OCI-LY1 (cell line): ENCODE measurements at regions not wholly inside any gene's neighbourhood (a gene's known extent, or its start where the extent isn't known, plus 50 kb on each side); places are given as distances from the start of the nearest gene placed in this dataset.

Experiments
- H2AFZ ChIP-seq: fragments of 200-600 bp; sonication (generic), shearing (Covaris generic); 2 replicates; pipeline ENCODE4 v1.6.0; 2014; ENCODE audit warnings: antibody characterized with exemption, mild to moderate bottlenecking, low read length
- H3F3A ChIP-seq: fragments of 200-600 bp; sonication (generic), shearing (Covaris generic); 2 replicates; pipeline ENCODE4 v1.6.0; 2014; ENCODE audit warnings: mild to moderate bottlenecking, antibody characterized with exemption, low read length, moderate library complexity; ENCODE audit not compliant: insufficient read depth
- H3K27ac ChIP-seq: fragments of 200-600 bp; sonication (generic); 2 replicates; pipeline ENCODE4 v1.5.1; 2014; ENCODE audit warnings: low read length, mixed run types, mild to moderate bottlenecking, low read depth; ENCODE audit not compliant: poor library complexity, severe bottlenecking
- H3K27me3 ChIP-seq: fragments of 200-600 bp; sonication (generic); 2 replicates; pipeline ENCODE4 v1.6.0; 2014; ENCODE audit warnings: antibody characterized with exemption, mild to moderate bottlenecking, low read length, moderate library complexity; ENCODE audit not compliant: insufficient read depth
- H3K36me3 ChIP-seq: fragments of 200-600 bp; sonication (generic); 2 replicates; pipeline ENCODE4 v1.6.1; 2014; ENCODE audit warnings: mild to moderate bottlenecking, antibody characterized with exemption, low read length, moderate library complexity, mixed read lengths; ENCODE audit not compliant: insufficient read depth
- H3K4me1 ChIP-seq: fragments of 200-600 bp; sonication (generic); 2 replicates; pipeline ENCODE4 v1.5.1; 2014; ENCODE audit warnings: mild to moderate bottlenecking, low read length, moderate library complexity; ENCODE audit not compliant: insufficient read depth, severe bottlenecking
- H3K4me2 ChIP-seq: fragments of 200-600 bp; sonication (generic), shearing (Covaris generic); 2 replicates; pipeline ENCODE4 v1.6.1; 2014; ENCODE audit warnings: low read length
- H3K4me3 ChIP-seq: fragments of 200-600 bp; sonication (generic); 2 replicates; pipeline ENCODE4 v1.5.1; 2014; ENCODE audit warnings: low read length, low read depth, mild to moderate bottlenecking, mixed read lengths; ENCODE audit not compliant: poor library complexity, severe bottlenecking
- H3K79me2 ChIP-seq: fragments of 200-600 bp; shearing (Covaris generic); 2 replicates; pipeline ENCODE4 v1.6.1; 2016; ENCODE audit warnings: mixed run types, low read length, mixed read lengths; ENCODE audit not compliant: insufficient read depth
- H3K9ac ChIP-seq: fragments of 200-600 bp; sonication (generic), shearing (Covaris generic); 2 replicates; pipeline ENCODE4 v1.6.1; 2014; ENCODE audit warnings: mild to moderate bottlenecking, low read length, mixed read lengths
- H3K9me2 ChIP-seq: fragments of 200-600 bp; sonication (generic), shearing (Covaris generic); 2 replicates; pipeline ENCODE4 v1.6.1; 2014; ENCODE audit warnings: low read depth, mild to moderate bottlenecking, low read length, mixed read lengths
- H3K9me3 ChIP-seq: fragments of 200-600 bp; shearing (Covaris generic); 2 replicates; pipeline ENCODE4 v1.6.1; 2014; ENCODE audit warnings: low read length, mixed read lengths
- H4K20me1 ChIP-seq: fragments of 200-600 bp; sonication (generic), shearing (Covaris generic); 2 replicates; pipeline ENCODE4 v1.6.0; 2016; ENCODE audit warnings: mild to moderate bottlenecking, low read length; ENCODE audit not compliant: insufficient read depth
- EZH2 ChIP-seq: fragments of 200-600 bp; sonication (generic), shearing (Covaris generic); IDR thresholded peaks from 2 replicates; pipeline ENCODE4 v1.8.0; 2017; ENCODE audit warnings: borderline replicate concordance, mixed run types, mild to moderate bottlenecking, antibody characterized with exemption, low read length, moderate library complexity, mixed read lengths
- TF ChIP-seq, protein P1 (sequence below): fragments of 200-600 bp; sonication (generic), shearing (Covaris generic); IDR thresholded peaks from 2 replicates; pipeline ENCODE4 v1.5.1; 2017; ENCODE audit warnings: mild to moderate bottlenecking, antibody characterized with exemption, low read length, moderate library complexity, mixed read lengths

DNA sequence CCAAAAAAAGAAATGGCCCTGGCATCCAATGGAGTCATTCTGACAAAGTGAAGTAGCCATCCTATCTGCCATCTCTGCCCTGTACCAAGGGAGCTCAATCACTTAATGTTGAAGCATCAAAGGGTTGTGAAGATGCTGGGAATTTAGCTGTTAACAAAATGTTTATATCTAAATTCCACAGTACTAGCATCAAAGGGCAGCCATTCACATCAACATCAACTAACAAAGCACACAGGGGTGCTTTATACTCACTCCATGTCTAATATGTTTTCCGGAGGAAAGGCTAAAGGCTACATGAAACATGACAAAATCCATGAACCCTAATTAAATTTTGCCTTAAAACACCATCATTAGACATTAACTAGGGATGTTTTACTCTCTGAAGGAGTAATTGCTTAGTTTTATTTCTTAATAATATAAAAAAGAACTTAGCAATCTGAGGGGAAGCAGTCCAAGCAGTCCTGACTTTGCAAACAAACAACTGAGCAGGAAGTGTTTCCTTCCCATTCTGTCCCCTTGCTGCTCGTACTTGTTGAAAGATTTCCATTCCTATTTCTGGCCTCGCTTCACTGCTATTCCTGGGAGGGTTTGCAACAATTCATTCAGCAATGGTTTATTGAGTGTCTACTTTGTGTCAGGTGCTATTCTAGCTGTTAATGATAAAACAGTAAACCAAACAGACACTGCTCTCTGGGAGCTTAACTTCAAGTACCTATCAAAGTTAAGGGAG, 208.6 kb upstream of the SLC7A11 start:
- H3K36me3 ChIP-seq = no peaks in the 10 kb centered on the region
- no peak overlapping the region for H3K9ac ChIP-seq
- TF ChIP-seq, protein P1, sequence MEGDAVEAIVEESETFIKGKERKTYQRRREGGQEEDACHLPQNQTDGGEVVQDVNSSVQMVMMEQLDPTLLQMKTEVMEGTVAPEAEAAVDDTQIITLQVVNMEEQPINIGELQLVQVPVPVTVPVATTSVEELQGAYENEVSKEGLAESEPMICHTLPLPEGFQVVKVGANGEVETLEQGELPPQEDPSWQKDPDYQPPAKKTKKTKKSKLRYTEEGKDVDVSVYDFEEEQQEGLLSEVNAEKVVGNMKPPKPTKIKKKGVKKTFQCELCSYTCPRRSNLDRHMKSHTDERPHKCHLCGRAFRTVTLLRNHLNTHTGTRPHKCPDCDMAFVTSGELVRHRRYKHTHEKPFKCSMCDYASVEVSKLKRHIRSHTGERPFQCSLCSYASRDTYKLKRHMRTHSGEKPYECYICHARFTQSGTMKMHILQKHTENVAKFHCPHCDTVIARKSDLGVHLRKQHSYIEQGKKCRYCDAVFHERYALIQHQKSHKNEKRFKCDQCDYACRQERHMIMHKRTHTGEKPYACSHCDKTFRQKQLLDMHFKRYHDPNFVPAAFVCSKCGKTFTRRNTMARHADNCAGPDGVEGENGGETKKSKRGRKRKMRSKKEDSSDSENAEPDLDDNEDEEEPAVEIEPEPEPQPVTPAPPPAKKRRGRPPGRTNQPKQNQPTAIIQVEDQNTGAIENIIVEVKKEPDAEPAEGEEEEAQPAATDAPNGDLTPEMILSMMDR = no peak
- TF ChIP-seq EZH2 = no peak
- H3F3A ChIP-seq = no peaks in the 10 kb centered on the region
- H3K4me2 ChIP-seq = no peak overlapping the region
- no peaks in the 10 kb centered on the region for H3K79me2 ChIP-seq
- H3K9me3 ChIP-seq = no peaks in the 10 kb centered on the region
- no peak overlapping the region for H2AFZ ChIP-seq
- no peaks in the 10 kb centered on the region for H3K9me2 ChIP-seq
- no peak overlapping the region for H3K4me3 ChIP-seq
- no peaks in the 10 kb centered on the region for H3K27me3 ChIP-seq
- H4K20me1 ChIP-seq = no peaks in the 10 kb centered on the region
- no peak overlapping the region for H3K27ac ChIP-seq
- H3K4me1 ChIP-seq = no peaks in the 10 kb centered on the region

DNA sequence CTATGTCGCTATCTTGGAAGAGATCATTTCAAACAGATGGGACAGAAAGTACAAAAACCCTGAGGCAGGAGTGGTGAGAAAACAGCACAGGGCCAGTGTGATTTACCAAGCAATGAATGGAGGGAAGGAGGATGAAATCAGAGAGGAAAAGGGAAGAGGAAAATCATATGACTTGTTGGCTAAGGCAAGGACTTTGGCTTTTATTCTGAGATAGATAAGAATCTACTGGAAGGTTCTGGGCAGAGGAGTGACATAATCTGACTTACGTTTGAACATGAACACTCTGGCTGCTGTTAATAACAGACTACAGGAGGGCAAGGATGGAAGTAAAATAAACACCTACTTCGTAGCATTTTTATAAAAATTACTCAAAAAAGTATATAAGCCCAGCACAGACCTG, 207.8 kb upstream of the SLC7A11 start:
- no peaks in the 10 kb centered on the region for H3K79me2 ChIP-seq
- no peak overlapping the region for H3K4me2 ChIP-seq
- no peaks in the 10 kb centered on the region for H3K9me3 ChIP-seq
- no peaks in the 10 kb centered on the region for H3K9me2 ChIP-seq
- H3K27ac ChIP-seq = no peak overlapping the region
- H2AFZ ChIP-seq = no peak overlapping the region
- H4K20me1 ChIP-seq = no peaks in the 10 kb centered on the region
- H3F3A ChIP-seq = no peaks in the 10 kb centered on the region
- H3K4me1 ChIP-seq = no peaks in the 10 kb centered on the region
- TF ChIP-seq, protein P1 = no peak
- no peak for TF ChIP-seq EZH2
- H3K4me3 ChIP-seq = no peak overlapping the region
- H3K27me3 ChIP-seq = no peaks in the 10 kb centered on the region
- no peaks in the 10 kb centered on the region for H3K36me3 ChIP-seq
- no peak overlapping the region for H3K9ac ChIP-seq

DNA sequence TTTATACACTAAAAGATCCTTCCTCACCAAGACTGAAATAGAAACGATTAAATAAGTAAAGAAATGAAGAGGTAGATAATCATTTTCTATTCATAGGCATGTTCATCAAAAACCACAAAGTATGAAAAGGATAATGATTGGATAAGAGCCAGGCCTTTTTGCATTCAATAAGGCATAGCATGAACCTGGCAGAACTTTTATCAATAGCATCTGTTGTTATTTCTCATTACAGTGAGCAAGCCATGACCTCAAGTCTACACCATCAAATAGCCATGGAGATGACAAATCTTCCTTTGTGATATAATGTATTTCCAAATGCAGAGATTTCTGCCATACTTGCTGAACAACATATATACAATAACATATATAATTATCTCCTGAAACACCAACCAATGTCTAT, 206.0 kb upstream of the SLC7A11 start:
- Histone ChIP-seq H4K20me1 (no peaks in the 10 kb centered on the region), H3K27me3 (no peaks in the 10 kb centered on the region)

More for the DNA sequence above, 206.0 kb upstream of the SLC7A11 start:
- TF ChIP-seq EZH2 = no peak
- TF ChIP-seq, protein P1 = no peak
- no peaks in the 10 kb centered on the region for H3K4me1 ChIP-seq
- no peak overlapping the region for H2AFZ ChIP-seq
- no peak overlapping the region for H3K4me2 ChIP-seq
- H3K9me2 ChIP-seq = no peaks in the 10 kb centered on the region
- H3F3A ChIP-seq = no peaks in the 10 kb centered on the region
- H3K9ac ChIP-seq = no peak overlapping the region
- H3K27ac ChIP-seq = no peak overlapping the region
- no peak overlapping the region for H3K4me3 ChIP-seq
- H3K79me2 ChIP-seq = no peaks in the 10 kb centered on the region
- no peaks in the 10 kb centered on the region for H3K36me3 ChIP-seq
- no peaks in the 10 kb centered on the region for H3K9me3 ChIP-seq
